Erythroblast (primary cell): ENCODE measurements at regions not wholly inside any gene's neighbourhood (a gene's known extent, or its start where the extent isn't known, plus 50 kb on each side); places are given as distances from the start of the nearest gene placed in this dataset.

Source experiments
- GATA1 ChIP-seq: IDR thresholded peaks from 2 replicates; pipeline ENCODE4 v1.6.1; 2011; ENCODE audit warnings: low read depth, mild to moderate bottlenecking, control low read depth, low read length, moderate library complexity
- POLR2A ChIP-seq: IDR thresholded peaks from 2 replicates; pipeline ENCODE4 v1.6.1; 2011; ENCODE audit warnings: mild to moderate bottlenecking, low read length

- TF ChIP-seq POLR2A (no peak), GATA1 (no peak)
Measured at GRCh38 chr2:8198766-8199382, 483.0 kb upstream of the ID2 start.
